ENCODE measurements at regions not wholly inside any gene's neighbourhood (a gene's known extent, or its start where the extent isn't known, plus 50 kb on each side); places are given as distances from the start of the nearest gene placed in this dataset.

DNA sequence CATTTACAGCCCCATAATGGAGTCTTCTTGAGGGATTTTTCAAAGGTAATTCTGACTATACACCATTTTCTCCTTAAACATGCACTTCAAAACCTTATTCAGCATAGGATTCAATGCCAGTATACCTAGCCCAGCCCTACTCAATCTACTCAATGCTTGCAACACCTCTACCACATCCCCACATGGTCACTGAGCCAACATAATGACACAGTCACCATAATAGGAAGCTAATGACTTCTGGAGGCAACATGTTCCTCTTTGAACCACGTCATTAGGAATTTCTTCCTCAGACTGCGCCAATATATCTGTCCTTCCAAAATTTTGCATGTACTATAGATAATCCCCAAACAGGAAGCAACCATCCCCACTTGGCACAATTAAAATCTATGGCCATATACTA lies 153.9 kb upstream of the SETMAR start:
- Histone ChIP-seq H3K79me2 (ENCODE audit: insufficient read depth, low read depth, low read length) (no peaks in the 10 kb centered on the region), H3K27ac (ENCODE audit: low read depth, low read length, poor library complexity, severe bottlenecking) (no peak overlapping the region), H3K4me2 (ENCODE audit: low read length) (no peak overlapping the region), H3K9me3 (ENCODE audit: low read length) (no peaks in the 10 kb centered on the region), H3K36me3 (ENCODE audit: insufficient read depth, low read length) (no peaks in the 10 kb centered on the region), H4K20me1 (ENCODE audit: insufficient read depth, low read length) (no peaks in the 10 kb centered on the region), H3K9me2 (ENCODE audit: insufficient read depth, low read length) (no peaks in the 10 kb centered on the region), H3K4me3 (ENCODE audit: low read depth, low read length, poor library complexity, severe bottlenecking) (no peak overlapping the region), H2AFZ (ENCODE audit: low read length) (no peak overlapping the region), H3K4me1 (ENCODE audit: insufficient read depth, low read length, poor library complexity, severe bottlenecking) (no peaks in the 10 kb centered on the region)
- intact Hi-C loops (cut with micrococcal nuclease; ENCODE audit: unreplicated experiment): no loop called here
- CTCF ChIA-PET (ENCODE audit: unreplicated experiment): no interaction called here
- BruUV-seq (replicated peaks): no TSS peak
- TF ChIP-seq, protein P1, sequence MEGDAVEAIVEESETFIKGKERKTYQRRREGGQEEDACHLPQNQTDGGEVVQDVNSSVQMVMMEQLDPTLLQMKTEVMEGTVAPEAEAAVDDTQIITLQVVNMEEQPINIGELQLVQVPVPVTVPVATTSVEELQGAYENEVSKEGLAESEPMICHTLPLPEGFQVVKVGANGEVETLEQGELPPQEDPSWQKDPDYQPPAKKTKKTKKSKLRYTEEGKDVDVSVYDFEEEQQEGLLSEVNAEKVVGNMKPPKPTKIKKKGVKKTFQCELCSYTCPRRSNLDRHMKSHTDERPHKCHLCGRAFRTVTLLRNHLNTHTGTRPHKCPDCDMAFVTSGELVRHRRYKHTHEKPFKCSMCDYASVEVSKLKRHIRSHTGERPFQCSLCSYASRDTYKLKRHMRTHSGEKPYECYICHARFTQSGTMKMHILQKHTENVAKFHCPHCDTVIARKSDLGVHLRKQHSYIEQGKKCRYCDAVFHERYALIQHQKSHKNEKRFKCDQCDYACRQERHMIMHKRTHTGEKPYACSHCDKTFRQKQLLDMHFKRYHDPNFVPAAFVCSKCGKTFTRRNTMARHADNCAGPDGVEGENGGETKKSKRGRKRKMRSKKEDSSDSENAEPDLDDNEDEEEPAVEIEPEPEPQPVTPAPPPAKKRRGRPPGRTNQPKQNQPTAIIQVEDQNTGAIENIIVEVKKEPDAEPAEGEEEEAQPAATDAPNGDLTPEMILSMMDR (conservative IDR thresholded peaks at IDR 0.05; ENCODE audit: low read length): no peak
- no peak for TF ChIP-seq EZH2phosphoT487 (IDR thresholded peaks at IDR 0.05; ENCODE audit: borderline replicate concordance, low read depth, low read length)
- DNase-seq (ENCODE audit: low spot score): no peak
- POLR2A ChIA-PET: no interaction called here

DNA sequence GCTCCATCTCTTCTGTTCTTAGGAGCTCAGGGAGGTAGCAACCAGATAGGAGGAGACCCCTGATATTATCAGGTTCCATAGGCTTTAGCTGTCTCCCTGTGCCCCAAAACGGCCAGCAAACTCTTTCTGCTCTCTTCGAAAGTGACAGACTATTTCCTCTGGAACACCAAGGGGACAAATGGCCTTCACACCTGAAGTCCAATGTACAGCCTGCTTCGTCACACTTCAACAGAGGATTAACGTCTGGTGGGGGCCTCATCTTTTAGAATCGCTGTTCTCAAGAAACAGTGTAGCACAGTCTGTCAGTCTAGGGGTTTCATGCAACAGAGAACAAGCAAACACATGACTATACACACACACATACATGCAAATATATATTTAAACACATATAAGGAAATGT lies 152.4 kb upstream of the SETMAR start:
- no peak overlapping the region for H3K27ac ChIP-seq (ENCODE audit: low read depth, low read length, poor library complexity, severe bottlenecking)

DNA sequence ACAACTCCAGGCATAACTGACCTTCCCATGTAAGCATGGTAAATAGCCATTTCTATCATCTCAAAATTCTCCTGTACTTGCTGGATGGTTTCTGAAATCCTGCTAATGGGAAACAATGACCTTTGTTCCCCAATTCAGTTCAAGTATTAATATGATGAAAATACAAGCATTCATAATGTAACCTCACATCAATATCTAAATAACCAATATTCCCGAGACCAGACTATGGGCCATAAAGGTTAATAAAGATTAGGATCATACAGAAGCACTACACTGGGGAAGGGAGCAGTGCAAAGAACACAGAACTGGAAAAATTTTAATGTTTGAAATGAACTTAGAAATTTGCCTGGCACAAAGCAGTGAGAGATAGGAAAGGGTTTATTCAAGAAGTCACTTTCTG lies 151.3 kb upstream of the SETMAR start:
- Histone ChIP-seq H3K4me3 (ENCODE audit: low read depth, low read length, poor library complexity, severe bottlenecking) (no peak overlapping the region), H3K79me2 (ENCODE audit: insufficient read depth, low read depth, low read length) (no peaks in the 10 kb centered on the region), H3K27ac (ENCODE audit: low read depth, low read length, poor library complexity, severe bottlenecking) (no peak overlapping the region), H4K20me1 (ENCODE audit: insufficient read depth, low read length) (no peaks in the 10 kb centered on the region), H3K36me3 (ENCODE audit: insufficient read depth, low read length) (no peaks in the 10 kb centered on the region), H3K4me1 (ENCODE audit: insufficient read depth, low read length, poor library complexity, severe bottlenecking) (no peaks in the 10 kb centered on the region), H3K9me3 (ENCODE audit: low read length) (no peaks in the 10 kb centered on the region), H3K4me2 (ENCODE audit: low read length) (no peak overlapping the region), H3K9me2 (ENCODE audit: insufficient read depth, low read length) (no peaks in the 10 kb centered on the region), H2AFZ (ENCODE audit: low read length) (no peak overlapping the region)
- intact Hi-C loops (cut with micrococcal nuclease; ENCODE audit: unreplicated experiment): no loop called here
- TF ChIP-seq, protein P1 (conservative IDR thresholded peaks at IDR 0.05; ENCODE audit: low read length): no peak
- no peak for TF ChIP-seq EZH2phosphoT487 (IDR thresholded peaks at IDR 0.05; ENCODE audit: borderline replicate concordance, low read depth, low read length)
- CTCF ChIA-PET (ENCODE audit: unreplicated experiment): no interaction called here
- no TSS peak for BruUV-seq (replicated peaks)
- POLR2A ChIA-PET: interaction anchor here (0.6 kb wide), 1 partner anchor 684 kb away, joined by 3 read pairs; no protein-coding TSS in a partner anchor
- DNase-seq (ENCODE audit: low spot score): no peak

More for the DNA sequence above, 152.4 kb upstream of the SETMAR start:
- CTCF ChIA-PET (ENCODE audit: unreplicated experiment): no interaction called here
- no peaks in the 10 kb centered on the region for H3K4me1 ChIP-seq (ENCODE audit: insufficient read depth, low read length, poor library complexity, severe bottlenecking)
- POLR2A ChIA-PET: no interaction called here
- no peaks in the 10 kb centered on the region for H3K9me3 ChIP-seq (ENCODE audit: low read length)
- H3K79me2 ChIP-seq (ENCODE audit: insufficient read depth, low read depth, low read length): no peaks in the 10 kb centered on the region
- intact Hi-C loops (cut with micrococcal nuclease; ENCODE audit: unreplicated experiment): no loop called here
- no peak overlapping the region for H3K4me2 ChIP-seq (ENCODE audit: low read length)
- no peaks in the 10 kb centered on the region for H4K20me1 ChIP-seq (ENCODE audit: insufficient read depth, low read length)
- no TSS peak for BruUV-seq (replicated peaks)
- no peaks in the 10 kb centered on the region for H3K9me2 ChIP-seq (ENCODE audit: insufficient read depth, low read length)
- DNase-seq (ENCODE audit: low spot score): no peak
- no peaks in the 10 kb centered on the region for H3K36me3 ChIP-seq (ENCODE audit: insufficient read depth, low read length)
- no peak for TF ChIP-seq EZH2phosphoT487 (IDR thresholded peaks at IDR 0.05; ENCODE audit: borderline replicate concordance, low read depth, low read length)
- no peak overlapping the region for H3K4me3 ChIP-seq (ENCODE audit: low read depth, low read length, poor library complexity, severe bottlenecking)
- H2AFZ ChIP-seq (ENCODE audit: low read length): no peak overlapping the region
